ENCODE measurements at regions not wholly inside any gene's neighbourhood (a gene's known extent, or its start where the extent isn't known, plus 50 kb on each side); places are given as distances from the start of the nearest gene placed in this dataset.

DNA sequence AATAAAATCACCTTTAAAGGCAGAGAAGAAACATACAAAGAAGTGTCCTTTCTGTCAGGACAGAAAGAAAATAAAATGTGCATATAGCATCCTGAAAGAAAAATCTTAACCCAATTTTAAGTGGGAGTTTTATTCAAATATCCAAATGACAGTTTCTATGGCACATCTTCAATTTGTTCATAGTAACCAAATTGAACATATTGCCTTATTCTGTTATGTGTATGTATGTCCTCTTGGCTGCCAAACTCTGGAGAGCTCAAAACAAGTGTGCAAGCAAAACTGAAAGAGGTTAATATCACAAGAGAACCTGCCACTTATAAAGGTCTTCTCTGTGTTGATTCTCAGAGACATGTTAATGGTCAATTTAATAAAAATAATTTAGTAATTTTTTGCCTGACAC lies 334.7 kb downstream of the BCKDHB start:
- Mint-ChIP-seq H3K9me3 (peaks cover 2% of the 10 kb centered on the region), H3K36me3 (ENCODE audit: low read depth) (peaks cover 17% of the 10 kb centered on the region; the same call in 1 of the 2 replicates), H3K27me3 (ENCODE audit: insufficient read depth) (no peaks in the 10 kb centered on the region), H3K27ac (no peak overlapping the region), H3K4me1 (ENCODE audit: low read depth) (peaks cover 72% of the 10 kb centered on the region), H3K4me3 (no peak overlapping the region)
- DNase-seq: no peak
- TF ChIP-seq, protein P1, sequence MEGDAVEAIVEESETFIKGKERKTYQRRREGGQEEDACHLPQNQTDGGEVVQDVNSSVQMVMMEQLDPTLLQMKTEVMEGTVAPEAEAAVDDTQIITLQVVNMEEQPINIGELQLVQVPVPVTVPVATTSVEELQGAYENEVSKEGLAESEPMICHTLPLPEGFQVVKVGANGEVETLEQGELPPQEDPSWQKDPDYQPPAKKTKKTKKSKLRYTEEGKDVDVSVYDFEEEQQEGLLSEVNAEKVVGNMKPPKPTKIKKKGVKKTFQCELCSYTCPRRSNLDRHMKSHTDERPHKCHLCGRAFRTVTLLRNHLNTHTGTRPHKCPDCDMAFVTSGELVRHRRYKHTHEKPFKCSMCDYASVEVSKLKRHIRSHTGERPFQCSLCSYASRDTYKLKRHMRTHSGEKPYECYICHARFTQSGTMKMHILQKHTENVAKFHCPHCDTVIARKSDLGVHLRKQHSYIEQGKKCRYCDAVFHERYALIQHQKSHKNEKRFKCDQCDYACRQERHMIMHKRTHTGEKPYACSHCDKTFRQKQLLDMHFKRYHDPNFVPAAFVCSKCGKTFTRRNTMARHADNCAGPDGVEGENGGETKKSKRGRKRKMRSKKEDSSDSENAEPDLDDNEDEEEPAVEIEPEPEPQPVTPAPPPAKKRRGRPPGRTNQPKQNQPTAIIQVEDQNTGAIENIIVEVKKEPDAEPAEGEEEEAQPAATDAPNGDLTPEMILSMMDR (IDR thresholded peaks at IDR 0.05): no peak

DNA sequence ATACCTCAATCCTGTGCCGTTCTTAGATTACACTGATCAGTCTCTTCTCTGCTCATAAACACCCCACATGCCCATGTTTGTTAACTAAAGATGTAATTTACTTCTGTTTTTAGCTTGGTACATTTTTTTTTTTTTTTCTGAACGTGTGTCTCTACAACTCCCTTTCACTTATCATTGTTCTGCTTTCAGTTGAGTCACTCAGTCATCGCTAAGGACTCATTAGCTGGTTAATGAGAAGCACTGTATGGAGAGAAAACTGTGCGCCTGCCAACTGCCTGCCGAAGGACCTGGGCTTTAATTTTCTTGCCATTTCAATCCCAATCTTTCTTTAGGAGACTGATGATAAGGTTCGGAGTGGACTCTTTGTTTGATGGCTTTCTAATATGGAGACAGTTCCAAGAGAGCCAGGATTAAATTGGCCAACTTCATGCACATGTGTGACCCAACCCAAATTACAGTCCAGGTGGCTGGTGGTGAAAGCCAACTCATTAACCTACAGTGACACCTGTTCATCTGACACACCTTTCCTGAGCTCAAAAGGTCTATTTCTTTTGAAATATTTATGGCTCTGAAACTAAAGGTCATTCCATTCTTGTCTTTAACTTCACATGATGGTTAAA lies 334.1 kb downstream of the BCKDHB start:
- TF ChIP-seq, protein P1 (IDR thresholded peaks at IDR 0.05): no peak
- H3K4me3 Mint-ChIP-seq: no peak overlapping the region
- peak overlapping the region; percentile 92 for H3K27ac Mint-ChIP-seq
- DNase-seq: no peak
- no peaks in the 10 kb centered on the region for H3K27me3 Mint-ChIP-seq (ENCODE audit: insufficient read depth)
- H3K4me1 Mint-ChIP-seq (ENCODE audit: low read depth): peaks cover 73% of the 10 kb centered on the region
- no peaks in the 10 kb centered on the region for H3K9me3 Mint-ChIP-seq
- H3K36me3 Mint-ChIP-seq (ENCODE audit: low read depth): peaks cover 13% of the 10 kb centered on the region; the same call in 1 of the 2 replicates

DNA sequence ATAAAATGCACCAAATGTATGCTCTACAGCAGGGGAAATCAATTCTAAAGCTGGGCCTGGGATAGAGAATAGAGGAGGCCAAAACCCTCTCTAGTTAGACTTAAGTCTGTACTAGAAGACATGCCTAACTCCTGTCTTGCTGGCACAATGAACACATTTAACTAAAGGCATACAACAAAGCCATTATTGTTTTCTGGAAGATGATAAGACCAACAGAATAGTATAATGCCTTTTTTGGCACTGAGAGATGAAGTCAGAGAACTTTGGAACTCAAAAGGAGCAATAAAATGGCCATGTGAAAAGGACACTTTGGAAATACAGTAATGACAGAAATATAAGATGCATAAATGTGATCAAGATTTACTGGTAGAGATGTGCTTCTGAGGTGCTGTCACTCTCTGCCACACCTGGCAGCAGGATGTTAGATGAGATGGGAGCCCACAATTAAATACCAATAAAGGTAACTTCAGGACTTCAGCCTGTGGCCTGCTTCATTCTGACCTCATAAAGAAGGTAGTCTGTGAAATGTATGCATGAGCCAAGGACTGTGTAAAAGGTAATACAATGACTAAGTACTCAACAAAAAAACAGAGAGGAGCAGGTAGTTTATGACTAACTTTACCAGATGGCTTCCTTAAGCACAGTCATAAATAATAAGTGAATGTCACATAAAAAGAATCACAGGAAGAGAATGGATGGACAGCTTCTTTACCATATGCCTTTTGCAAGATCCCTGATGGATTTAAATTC lies 333.4 kb downstream of the BCKDHB start:
- no peak for DNase-seq
- peaks cover 76% of the 10 kb centered on the region for H3K4me1 Mint-ChIP-seq (ENCODE audit: low read depth)
- H3K4me3 Mint-ChIP-seq: no peak overlapping the region
- H3K27ac Mint-ChIP-seq: peak overlapping the region; percentile 92
- peaks cover 13% of the 10 kb centered on the region; the same call in 1 of the 2 replicates for H3K36me3 Mint-ChIP-seq (ENCODE audit: low read depth)
- no peaks in the 10 kb centered on the region for H3K9me3 Mint-ChIP-seq
- no peaks in the 10 kb centered on the region for H3K27me3 Mint-ChIP-seq (ENCODE audit: insufficient read depth)
- TF ChIP-seq, protein P1 (IDR thresholded peaks at IDR 0.05): no peak

DNA sequence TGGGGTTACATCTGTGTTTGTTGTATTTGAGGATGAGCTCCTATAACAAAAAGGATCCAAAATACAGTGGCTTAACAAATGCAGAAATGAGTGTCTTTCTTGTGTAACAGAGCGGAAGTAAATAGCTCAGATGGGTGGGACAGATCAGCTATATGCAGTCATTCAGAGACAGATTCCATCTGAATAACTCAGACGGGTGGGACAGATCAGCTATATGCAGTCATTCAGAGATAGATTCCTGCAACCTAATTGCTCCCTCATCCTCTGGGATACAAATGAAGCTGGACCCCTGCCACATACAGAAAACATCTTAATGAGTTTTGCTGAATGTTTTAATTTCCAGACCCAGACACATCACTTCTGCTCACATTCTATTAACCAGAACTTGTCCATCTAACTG lies 332.3 kb downstream of the BCKDHB start:
- Mint-ChIP-seq H3K9me3 (no peaks in the 10 kb centered on the region), H3K27me3 (ENCODE audit: insufficient read depth) (no peaks in the 10 kb centered on the region), H3K4me1 (ENCODE audit: low read depth) (peaks cover 80% of the 10 kb centered on the region), H3K4me3 (peak overlapping the region; percentile 48), H3K27ac (peak overlapping the region; percentile 92), H3K36me3 (ENCODE audit: low read depth) (peaks cover 14% of the 10 kb centered on the region; the same call in 1 of the 2 replicates)
- TF ChIP-seq, protein P1 (IDR thresholded peaks at IDR 0.05): no peak
- peak; percentile 90 for DNase-seq

DNA sequence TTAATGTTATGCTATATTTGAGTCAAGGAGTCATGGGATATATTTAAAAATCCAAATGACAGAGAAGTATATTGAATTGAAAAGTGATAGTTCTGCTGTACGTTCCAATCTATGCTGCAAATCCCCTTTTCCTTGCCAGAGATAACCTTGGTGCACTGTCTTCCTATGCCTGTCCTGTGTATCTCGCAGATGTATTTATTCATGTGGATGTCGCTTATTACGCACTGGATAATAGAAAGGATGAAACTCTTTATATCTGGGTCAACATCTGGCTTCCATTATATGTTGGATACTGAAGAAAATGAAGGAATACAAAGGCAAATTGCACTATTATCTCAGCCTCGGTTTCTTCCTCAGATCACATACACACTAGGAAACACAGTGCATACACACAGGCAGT lies 331.3 kb downstream of the BCKDHB start:
- Mint-ChIP-seq H3K4me1 (ENCODE audit: low read depth) (peaks cover 77% of the 10 kb centered on the region), H3K9me3 (no peaks in the 10 kb centered on the region), H3K27me3 (ENCODE audit: insufficient read depth) (no peaks in the 10 kb centered on the region), H3K27ac (peak overlapping the region; percentile 92), H3K36me3 (ENCODE audit: low read depth) (peaks cover 18% of the 10 kb centered on the region; the same call in 1 of the 2 replicates), H3K4me3 (peak overlapping the region; percentile 27; the same call in 1 of the 2 replicates)
- no peak for DNase-seq
- TF ChIP-seq, protein P1 (IDR thresholded peaks at IDR 0.05): no peak
